ENCODE measurements at regions not wholly inside any gene's neighbourhood (a gene's known extent, or its start where the extent isn't known, plus 50 kb on each side); places are given as distances from the start of the nearest gene placed in this dataset.

GRCh38 chr4:111943796-111944203 is 201.5 kb upstream of the FAM241A start:
- TF ChIP-seq RAD21 (CRISPR knock-in tag; conservative IDR thresholded peaks at IDR 0.05 in 1 of 2, IDR thresholded peaks at IDR 0.05 in 1 of 2) = peak; percentile 36 to 52; a peak in 3 of 4 replicates
- TF ChIP-seq CTCF (IDR thresholded peaks at IDR 0.05 in 2 of 3, conservative IDR thresholded peaks at IDR 0.05 in 1 of 3; ENCODE audit: insufficient read depth in 2 of 3, low read depth in 1 of 3, low read length in 3 of 3) = peak; percentile 15 to 26 (median 17); a peak in 2 of 6 replicates
- TF ChIP-seq TBL1XR1 (IDR thresholded peaks at IDR 0.05; ENCODE audit: low read length in 2 of 2) = no peak
- no peak for TF ChIP-seq ZFX (CRISPR knock-in tag; IDR thresholded peaks at IDR 0.05)
- no peak for TF ChIP-seq ZNF76 (CRISPR knock-in tag; IDR thresholded peaks at IDR 0.05; ENCODE audit: borderline replicate concordance)
- no peak for TF ChIP-seq CBX1 (IDR thresholded peaks at IDR 0.05; ENCODE audit: low read depth)
- TF ChIP-seq DMBX1 (CRISPR knock-in tag; IDR thresholded peaks at IDR 0.05; ENCODE audit: borderline replicate concordance) = no peak
- no peak for TF ChIP-seq ZNF217 (CRISPR knock-in tag; IDR thresholded peaks at IDR 0.05)
- no peak for TF ChIP-seq ZC3H4 (CRISPR knock-in tag; IDR thresholded peaks at IDR 0.05; ENCODE audit: borderline replicate concordance)
- TF ChIP-seq ZBED1 (IDR thresholded peaks at IDR 0.05) = no peak
- Histone ChIP-seq H3K79me2 (ENCODE audit: control insufficient read depth, insufficient read depth, low read length) (no peaks in the 10 kb centered on the region), H3K27me3 (ENCODE audit: control insufficient read depth in 2 of 2, insufficient read depth in 2 of 2, low read length in 2 of 2) (no peaks in the 10 kb centered on the region), H3K27ac (ENCODE audit: extremely low read depth, low read depth, low read length) (no peak overlapping the region), H3K9me1 (ENCODE audit: control insufficient read depth, insufficient read depth, low read length) (no peaks in the 10 kb centered on the region), H3K9me3 (replicated peaks; ENCODE audit: control insufficient read depth, insufficient read depth, low read depth, low read length) (no peaks in the 10 kb centered on the region), H3K4me3 (no peak overlapping the region), H2AFZ (ENCODE audit: low read depth, low read length) (no peak overlapping the region), H3K9ac (ENCODE audit: insufficient read depth in 1 of 2, low read depth in 2 of 2, low read length in 2 of 2) (no peak overlapping the region), H3K4me1 (replicated peaks in 1 of 2; ENCODE audit: control insufficient read depth in 2 of 2, insufficient read depth in 2 of 2, low read length in 2 of 2) (no peaks in the 10 kb centered on the region), H3K4me2 (ENCODE audit: insufficient read depth, low read length) (no peak overlapping the region), H3K36me3 (ENCODE audit: control insufficient read depth, insufficient read depth, low read length) (no peaks in the 10 kb centered on the region), H4K20me1 (replicated peaks; ENCODE audit: control insufficient read depth, insufficient read depth, low read length) (no peaks in the 10 kb centered on the region)
- ATAC-seq (0 out of 3 replicates have a peak, but pooled peaks have one; percentile 42), DNase-seq (ENCODE audit: extremely low read depth in 1 of 4, low spot score in 3 of 4) (peak in 2 of 4 experiments; percentile 3 to 9), FAIRE-seq (no peak)
- ChIA-PET POLR2A (no interaction called here), CTCF (ENCODE audit: low intra/inter-chr PET ratio) (interaction anchor here (0.6 kb wide), 1 partner anchor 302 kb away, joined by 3 read pairs; no protein-coding TSS in a partner anchor)
- BruUV-seq (replicated peaks) = no TSS peak
- in situ Hi-C loops (cut with MboI) (no loop called here), intact Hi-C loops (cut with micrococcal nuclease) (no loop called here)
- WGBS (ENCODE audit: insufficient coverage, low coverage, missing lambda C conversion rate) = 0% methylated on average over 6 of the region's 7 CpGs
